Hippocampal formation (tissue), 2 donors: ENCODE measurements at regions not wholly inside any gene's neighbourhood (a gene's known extent, or its start where the extent isn't known, plus 50 kb on each side); places are given as distances from the start of the nearest gene placed in this dataset.
"Not testable (repeated sequence)": the region's sequence is repeated elsewhere in the genome, so short reads cannot be mapped to it uniquely, and the experiment has no call there.

Experiments
- DNase-seq, 2 donors: peaks; one replicate each; lab custom pipeline; 2025; lab: John Stamatoyannopoulos, UW

GRCh38 chr3:20326541-20326940 lies 140.5 kb upstream of the SGO1 start:
- no peak for DNase-seq

- no peak for DNase-seq
Observed at GRCh38 chr3:20325563-20325962, 139.6 kb upstream of the SGO1 start.

- no peak for DNase-seq
Observed at GRCh38 chr3:20324664-20325478, 138.9 kb upstream of the SGO1 start.

- no peak for DNase-seq
Observed at GRCh38 chr3:20323307-20323927, 137.4 kb upstream of the SGO1 start.

GRCh38 chr3:20322085-20322484 lies 136.1 kb upstream of the SGO1 start:
- no peak for DNase-seq

- no peak for DNase-seq
Observed at GRCh38 chr3:20321391-20322047, 135.5 kb upstream of the SGO1 start.

- no peak for DNase-seq
Observed at GRCh38 chr3:20320489-20320888, 134.5 kb upstream of the SGO1 start.

GRCh38 chr3:20319551-20319950 lies 133.5 kb upstream of the SGO1 start:
- DNase-seq: no peak

GRCh38 chr3:20317616-20318015 lies 131.6 kb upstream of the SGO1 start:
- DNase-seq: no peak

GRCh38 chr3:20316238-20316637 lies 130.2 kb upstream of the SGO1 start:
- DNase-seq: no peak

- DNase-seq: no peak
Observed at GRCh38 chr3:20310629-20311028, 124.6 kb upstream of the SGO1 start.

- no peak for DNase-seq
Observed at GRCh38 chr3:20307383-20307782, 121.4 kb upstream of the SGO1 start.

GRCh38 chr3:20305647-20306046 lies 119.6 kb upstream of the SGO1 start:
- DNase-seq: no peak

- no peak for DNase-seq
Observed at GRCh38 chr3:20302766-20303165, 116.8 kb upstream of the SGO1 start.

- DNase-seq: no peak
Observed at GRCh38 chr3:20288050-20288449, 102.0 kb upstream of the SGO1 start.

GRCh38 chr3:20280257-20280656 lies 94.3 kb upstream of the SGO1 start:
- DNase-seq: no peak

- not testable (repeated sequence) for DNase-seq
Observed at GRCh38 chr3:20265977-20266376, 80.0 kb upstream of the SGO1 start.

- no peak for DNase-seq
Observed at GRCh38 chr3:20264900-20265567, 79.0 kb upstream of the SGO1 start.

GRCh38 chr3:20258371-20258770 lies 72.4 kb upstream of the SGO1 start:
- no peak for DNase-seq

- DNase-seq: no peak
Observed at GRCh38 chr3:20256144-20256543, 70.1 kb upstream of the SGO1 start.

- DNase-seq: no peak
Observed at GRCh38 chr3:20254268-20255117, 68.5 kb upstream of the SGO1 start.

GRCh38 chr3:20250786-20251185 lies 64.8 kb upstream of the SGO1 start:
- DNase-seq: no peak
